ENCODE measurements at regions not wholly inside any gene's neighbourhood (a gene's known extent, or its start where the extent isn't known, plus 50 kb on each side); places are given as distances from the start of the nearest gene placed in this dataset.

DNA sequence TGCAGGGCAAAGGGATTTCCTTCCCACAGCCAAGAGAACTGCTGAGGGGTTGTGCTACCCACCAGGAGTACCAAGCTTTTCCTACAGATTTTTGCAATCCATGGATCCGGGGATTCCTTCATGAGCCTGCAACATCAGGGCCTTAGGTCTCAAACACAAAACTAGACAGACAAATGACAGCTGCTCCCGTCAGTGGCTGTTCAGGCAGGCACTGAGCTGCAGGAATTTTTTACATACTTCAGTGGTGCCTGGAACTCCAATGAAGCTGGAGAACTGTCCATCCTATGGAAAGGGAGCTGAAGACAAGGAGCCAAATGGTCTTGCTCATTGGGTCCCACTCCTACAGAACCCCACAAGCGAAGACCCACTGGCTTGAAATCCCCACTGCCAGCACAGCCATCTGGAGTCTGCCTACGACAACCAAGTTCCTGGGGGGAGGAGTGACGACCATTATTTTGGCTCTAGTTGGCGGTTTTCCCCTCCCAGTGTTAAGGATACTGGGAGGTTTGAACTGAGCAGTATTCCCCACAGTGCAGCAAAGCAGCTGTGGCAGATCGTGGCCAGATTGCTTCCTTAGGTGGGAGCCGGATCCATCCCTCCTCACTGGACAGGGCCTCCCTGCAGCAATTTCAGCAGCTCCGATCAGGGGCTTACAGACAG, 157.7 kb upstream of the TMEM45B start:
- no peaks in the 10 kb centered on the region; a peak in 1 of 4 replicates for H3K9me3 ChIP-seq (ENCODE audit: control insufficient read depth in 1 of 2, insufficient read depth in 1 of 2, low read depth in 1 of 2, low read length in 2 of 2)
- no peaks in the 10 kb centered on the region for H3K36me3 ChIP-seq (ENCODE audit: control insufficient read depth in 1 of 2, insufficient read depth in 2 of 2, low read length in 2 of 2)
- no peaks in the 10 kb centered on the region for H3K4me1 ChIP-seq (ENCODE audit: control insufficient read depth in 1 of 2, insufficient read depth in 2 of 2, low read length in 2 of 2)
- no peaks in the 10 kb centered on the region for H3K79me2 ChIP-seq (ENCODE audit: insufficient read depth, low read length)
- POLR2A ChIA-PET = no interaction called here
- no peak overlapping the region for H2AFZ ChIP-seq (ENCODE audit: low read depth, low read length, poor library complexity, severe bottlenecking)
- ATAC-seq (no peak), DNase-seq (ENCODE audit: low read depth, low spot score) (no peak)
- no peaks in the 10 kb centered on the region for H4K20me1 ChIP-seq (ENCODE audit: insufficient read depth)
- RAD21 ChIA-PET (ENCODE audit: low non-redundant PET in 1 of 2, low total read pairs in 2 of 2, uncharacterized antibody in 2 of 2, unreplicated experiment in 2 of 2) = no interaction called here
- no peak overlapping the region for H3K4me2 ChIP-seq (ENCODE audit: low read length)
- no peaks in the 10 kb centered on the region for H3K27me3 ChIP-seq (ENCODE audit: insufficient read depth, low read length)
- TF ChIP-seq FOSL1 (IDR thresholded peaks at IDR 0.05; ENCODE audit: low read depth) = no peak
- no peak for TF ChIP-seq SP1 (IDR thresholded peaks at IDR 0.05; ENCODE audit: low read depth)
- CTCF ChIA-PET = no interaction called here
- H3K27ac ChIP-seq (ENCODE audit: low read depth, low read length) = no peak overlapping the region
- intact Hi-C loops (cut with micrococcal nuclease) = no loop called here
- no peak overlapping the region for H3K9ac ChIP-seq (ENCODE audit: low read length)
- H3K9me2 ChIP-seq (ENCODE audit: insufficient read depth) = no peaks in the 10 kb centered on the region
- BruUV-seq (replicated peaks) = no TSS peak
- no peak overlapping the region for H3K4me3 ChIP-seq (replicated peaks in 1 of 2; ENCODE audit: low read depth in 1 of 2, low read length in 2 of 2)

DNA sequence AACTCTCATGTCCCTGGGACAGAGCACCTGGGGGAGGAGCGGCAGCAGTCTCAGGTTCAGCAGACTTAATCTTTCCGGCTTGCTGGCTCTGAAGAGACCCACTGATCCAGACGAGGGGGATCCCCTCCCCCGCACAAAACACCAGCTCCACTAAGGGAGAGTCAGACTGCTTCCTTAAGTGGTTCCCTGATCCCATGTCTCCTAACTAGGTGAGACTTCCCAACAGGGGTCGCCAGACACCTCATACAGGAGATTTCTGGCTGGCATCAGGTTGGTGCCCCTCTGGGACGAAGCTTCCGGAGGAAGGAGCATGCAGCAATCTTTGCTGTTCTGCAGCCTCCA, 157.2 kb upstream of the TMEM45B start:
- BruUV-seq (replicated peaks) = no TSS peak
- H4K20me1 ChIP-seq (ENCODE audit: insufficient read depth) = no peaks in the 10 kb centered on the region
- no peak overlapping the region for H3K9ac ChIP-seq (ENCODE audit: low read length)
- H3K79me2 ChIP-seq (ENCODE audit: insufficient read depth, low read length) = no peaks in the 10 kb centered on the region
- H3K4me1 ChIP-seq (ENCODE audit: control insufficient read depth in 1 of 2, insufficient read depth in 2 of 2, low read length in 2 of 2) = no peaks in the 10 kb centered on the region
- peak; percentile 32; the same call in 1 of the 2 replicates for ATAC-seq
- H2AFZ ChIP-seq (ENCODE audit: low read depth, low read length, poor library complexity, severe bottlenecking) = no peak overlapping the region
- no peaks in the 10 kb centered on the region for H3K9me2 ChIP-seq (ENCODE audit: insufficient read depth)
- CTCF ChIA-PET = no interaction called here
- no peak overlapping the region for H3K27ac ChIP-seq (ENCODE audit: low read depth, low read length)
- POLR2A ChIA-PET = no interaction called here
- RAD21 ChIA-PET (ENCODE audit: low non-redundant PET in 1 of 2, low total read pairs in 2 of 2, uncharacterized antibody in 2 of 2, unreplicated experiment in 2 of 2) = no interaction called here
- intact Hi-C loops (cut with micrococcal nuclease) = no loop called here
- no peak for DNase-seq (ENCODE audit: low read depth, low spot score)
- no peaks in the 10 kb centered on the region for H3K27me3 ChIP-seq (ENCODE audit: insufficient read depth, low read length)
- no peak for TF ChIP-seq JUND (IDR thresholded peaks at IDR 0.05)
- no peak for TF ChIP-seq EZH2 (IDR thresholded peaks at IDR 0.05)
- TF ChIP-seq ZFX (IDR thresholded peaks at IDR 0.05) = no peak
- TF ChIP-seq, protein P1, sequence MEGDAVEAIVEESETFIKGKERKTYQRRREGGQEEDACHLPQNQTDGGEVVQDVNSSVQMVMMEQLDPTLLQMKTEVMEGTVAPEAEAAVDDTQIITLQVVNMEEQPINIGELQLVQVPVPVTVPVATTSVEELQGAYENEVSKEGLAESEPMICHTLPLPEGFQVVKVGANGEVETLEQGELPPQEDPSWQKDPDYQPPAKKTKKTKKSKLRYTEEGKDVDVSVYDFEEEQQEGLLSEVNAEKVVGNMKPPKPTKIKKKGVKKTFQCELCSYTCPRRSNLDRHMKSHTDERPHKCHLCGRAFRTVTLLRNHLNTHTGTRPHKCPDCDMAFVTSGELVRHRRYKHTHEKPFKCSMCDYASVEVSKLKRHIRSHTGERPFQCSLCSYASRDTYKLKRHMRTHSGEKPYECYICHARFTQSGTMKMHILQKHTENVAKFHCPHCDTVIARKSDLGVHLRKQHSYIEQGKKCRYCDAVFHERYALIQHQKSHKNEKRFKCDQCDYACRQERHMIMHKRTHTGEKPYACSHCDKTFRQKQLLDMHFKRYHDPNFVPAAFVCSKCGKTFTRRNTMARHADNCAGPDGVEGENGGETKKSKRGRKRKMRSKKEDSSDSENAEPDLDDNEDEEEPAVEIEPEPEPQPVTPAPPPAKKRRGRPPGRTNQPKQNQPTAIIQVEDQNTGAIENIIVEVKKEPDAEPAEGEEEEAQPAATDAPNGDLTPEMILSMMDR (IDR thresholded peaks at IDR 0.05 in 2 of 3, conservative IDR thresholded peaks at IDR 0.05 in 1 of 3; ENCODE audit: borderline replicate concordance in 1 of 3, insufficient read depth in 1 of 3, low read depth in 2 of 3, low read length in 2 of 3) = 0 out of 6 replicates have a peak, but pooled peaks of 1 of the 3 experiments have one; percentile 14
- TF ChIP-seq ZNF274 (IDR thresholded peaks at IDR 0.05; ENCODE audit: low read depth, low read length) = no peak
- no peak overlapping the region for H3K4me3 ChIP-seq (replicated peaks in 1 of 2; ENCODE audit: low read depth in 1 of 2, low read length in 2 of 2)
- H3K9me3 ChIP-seq (ENCODE audit: control insufficient read depth in 1 of 2, insufficient read depth in 1 of 2, low read depth in 1 of 2, low read length in 2 of 2) = no peaks in the 10 kb centered on the region; a peak in 1 of 4 replicates
- no peaks in the 10 kb centered on the region for H3K36me3 ChIP-seq (ENCODE audit: control insufficient read depth in 1 of 2, insufficient read depth in 2 of 2, low read length in 2 of 2)
- no peak overlapping the region for H3K4me2 ChIP-seq (ENCODE audit: low read length)

All from HCT116 (cell line).